ENCODE measurements at regions not wholly inside any gene's neighbourhood (a gene's known extent, or its start where the extent isn't known, plus 50 kb on each side); places are given as distances from the start of the nearest gene placed in this dataset.

GRCh38 chr1:47638713-47639112 is 200.9 kb downstream of the FOXD2 start:
- DNase-seq (ENCODE audit: low spot score in 2 of 2): no peak
- no peak for TF ChIP-seq POLR2A (IDR thresholded peaks at IDR 0.05)
- TF ChIP-seq CTCF (IDR thresholded peaks at IDR 0.05): no peak
- no peak overlapping the region for H3K4me3 ChIP-seq (ENCODE audit: low read depth, poor library complexity, severe bottlenecking)
- intact Hi-C loops (cut with DNase I; ENCODE audit: low total_unique reads): no loop called here
- WGBS, 2 donors: 72 to 81% methylated on average over 5 of the region's 5 CpGs

- intact Hi-C loops (cut with DNase I; ENCODE audit: low total_unique reads): no loop called here
- 58 to 68% methylated on average over 19 to 20 of the region's 20 CpGs for WGBS, 2 donors
Observed at GRCh38 chr1:47643306-47644211, 205.7 kb downstream of the FOXD2 start.

GRCh38 chr1:47644212-47644573 is 206.3 kb downstream of the FOXD2 start:
- no peak for DNase-seq (ENCODE audit: low spot score in 2 of 2)
- no peak for TF ChIP-seq POLR2A (IDR thresholded peaks at IDR 0.05)
- no peak for TF ChIP-seq CTCF (IDR thresholded peaks at IDR 0.05)
- WGBS, 2 donors: 56 to 68% methylated on average over 5 of the region's 5 CpGs
- no peak overlapping the region for H3K4me3 ChIP-seq (ENCODE audit: low read depth, poor library complexity, severe bottlenecking)
- intact Hi-C loops (cut with DNase I; ENCODE audit: low total_unique reads): no loop called here

More at GRCh38 chr1:47643306-47644211, 205.7 kb downstream of the FOXD2 start:
- no peak for DNase-seq (ENCODE audit: low spot score in 2 of 2)
- TF ChIP-seq POLR2A (IDR thresholded peaks at IDR 0.05): no peak
- TF ChIP-seq CTCF (IDR thresholded peaks at IDR 0.05): no peak
- H3K4me3 ChIP-seq (ENCODE audit: low read depth, poor library complexity, severe bottlenecking): no peak overlapping the region

GRCh38 chr1:47645151-47645550 is 207.3 kb downstream of the FOXD2 start:
- no peak for DNase-seq (ENCODE audit: low spot score in 2 of 2)
- intact Hi-C loops (cut with DNase I; ENCODE audit: low total_unique reads): no loop called here
- TF ChIP-seq POLR2A (IDR thresholded peaks at IDR 0.05) (no peak), CTCF (IDR thresholded peaks at IDR 0.05) (no peak)
- H3K4me3 ChIP-seq (ENCODE audit: low read depth, poor library complexity, severe bottlenecking): no peak overlapping the region
- 57% methylated on average over 8 of the region's 8 CpGs for WGBS, 2 donors

GRCh38 chr1:47646676-47647075 is 208.8 kb downstream of the FOXD2 start:
- TF ChIP-seq POLR2A (IDR thresholded peaks at IDR 0.05): no peak
- no peak for TF ChIP-seq CTCF (IDR thresholded peaks at IDR 0.05)
- no peak for DNase-seq (ENCODE audit: low spot score in 2 of 2)
- WGBS, 2 donors: 89 to 100% methylated on average over 1 of the region's 1 CpG
- H3K4me3 ChIP-seq (ENCODE audit: low read depth, poor library complexity, severe bottlenecking): no peak overlapping the region
- intact Hi-C loops (cut with DNase I; ENCODE audit: low total_unique reads): no loop called here

Measured in lower leg skin (tissue), 4 donors.